ENCODE measurements at regions not wholly inside any gene's neighbourhood (a gene's known extent, or its start where the extent isn't known, plus 50 kb on each side); places are given as distances from the start of the nearest gene placed in this dataset.

DNA sequence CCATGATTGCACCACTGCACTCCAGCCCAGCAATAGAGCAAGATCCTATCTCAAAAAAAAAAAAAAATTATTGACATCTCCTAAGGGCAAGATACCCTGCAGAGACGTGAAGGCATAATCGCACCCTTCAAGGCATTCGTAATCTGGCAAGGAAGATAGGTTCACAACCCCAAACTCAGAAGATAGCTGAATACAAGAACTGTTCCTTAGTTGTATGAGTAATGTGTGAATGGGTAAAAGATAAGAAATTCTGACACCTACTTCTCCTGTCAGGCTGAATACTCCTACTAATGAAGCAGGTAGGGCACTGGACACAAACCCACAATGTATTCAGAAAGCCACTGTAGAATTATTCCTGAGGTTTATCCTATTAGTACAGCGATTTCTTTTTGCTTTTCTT lies 882.4 kb upstream of the AUTS2 start:
- TF ChIP-seq, protein P1, sequence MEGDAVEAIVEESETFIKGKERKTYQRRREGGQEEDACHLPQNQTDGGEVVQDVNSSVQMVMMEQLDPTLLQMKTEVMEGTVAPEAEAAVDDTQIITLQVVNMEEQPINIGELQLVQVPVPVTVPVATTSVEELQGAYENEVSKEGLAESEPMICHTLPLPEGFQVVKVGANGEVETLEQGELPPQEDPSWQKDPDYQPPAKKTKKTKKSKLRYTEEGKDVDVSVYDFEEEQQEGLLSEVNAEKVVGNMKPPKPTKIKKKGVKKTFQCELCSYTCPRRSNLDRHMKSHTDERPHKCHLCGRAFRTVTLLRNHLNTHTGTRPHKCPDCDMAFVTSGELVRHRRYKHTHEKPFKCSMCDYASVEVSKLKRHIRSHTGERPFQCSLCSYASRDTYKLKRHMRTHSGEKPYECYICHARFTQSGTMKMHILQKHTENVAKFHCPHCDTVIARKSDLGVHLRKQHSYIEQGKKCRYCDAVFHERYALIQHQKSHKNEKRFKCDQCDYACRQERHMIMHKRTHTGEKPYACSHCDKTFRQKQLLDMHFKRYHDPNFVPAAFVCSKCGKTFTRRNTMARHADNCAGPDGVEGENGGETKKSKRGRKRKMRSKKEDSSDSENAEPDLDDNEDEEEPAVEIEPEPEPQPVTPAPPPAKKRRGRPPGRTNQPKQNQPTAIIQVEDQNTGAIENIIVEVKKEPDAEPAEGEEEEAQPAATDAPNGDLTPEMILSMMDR (IDR thresholded peaks at IDR 0.05): no peak

DNA sequence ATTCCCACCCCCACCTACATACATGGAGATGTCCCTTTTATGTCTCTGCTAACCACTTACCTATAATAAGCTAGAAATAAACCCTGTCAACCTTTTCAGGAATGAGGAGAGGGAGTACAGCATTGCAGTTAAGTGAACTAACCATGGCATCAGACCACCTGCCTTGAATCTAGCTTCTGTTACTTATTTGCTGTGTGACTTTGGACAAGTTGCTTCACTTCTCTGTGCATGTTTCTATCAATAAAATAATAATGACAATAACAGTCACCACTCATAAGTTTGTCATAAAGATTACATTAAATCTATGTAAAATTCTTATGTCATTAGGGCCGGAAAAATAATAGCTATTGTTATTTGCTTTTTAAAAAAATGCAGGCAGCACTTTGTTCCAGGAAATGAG lies 881.1 kb upstream of the AUTS2 start:
- TF ChIP-seq, protein P1 (IDR thresholded peaks at IDR 0.05): no peak

DNA sequence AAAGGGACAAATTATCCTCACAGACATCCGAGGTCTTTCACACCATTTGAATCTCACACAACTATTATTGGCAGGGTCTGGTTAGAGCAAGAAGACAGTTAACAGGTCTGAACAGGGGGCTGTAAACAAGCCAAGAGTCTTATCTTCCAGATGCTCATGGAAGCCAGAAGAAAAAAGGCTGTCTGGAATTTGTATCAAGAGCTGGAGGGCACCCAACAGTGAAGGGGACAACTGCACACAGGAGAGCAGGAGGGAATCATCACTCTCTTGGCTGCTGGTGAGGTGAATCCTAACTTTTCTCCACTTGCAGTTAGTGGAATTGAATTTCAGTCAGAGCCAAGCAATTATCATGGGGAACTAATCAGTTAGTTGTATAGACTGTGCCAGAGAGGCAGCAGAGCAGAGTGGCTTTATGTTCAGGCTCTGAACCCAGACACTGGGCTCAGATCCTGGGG lies 880.2 kb upstream of the AUTS2 start:
- TF ChIP-seq, protein P1 (IDR thresholded peaks at IDR 0.05): no peak

DNA sequence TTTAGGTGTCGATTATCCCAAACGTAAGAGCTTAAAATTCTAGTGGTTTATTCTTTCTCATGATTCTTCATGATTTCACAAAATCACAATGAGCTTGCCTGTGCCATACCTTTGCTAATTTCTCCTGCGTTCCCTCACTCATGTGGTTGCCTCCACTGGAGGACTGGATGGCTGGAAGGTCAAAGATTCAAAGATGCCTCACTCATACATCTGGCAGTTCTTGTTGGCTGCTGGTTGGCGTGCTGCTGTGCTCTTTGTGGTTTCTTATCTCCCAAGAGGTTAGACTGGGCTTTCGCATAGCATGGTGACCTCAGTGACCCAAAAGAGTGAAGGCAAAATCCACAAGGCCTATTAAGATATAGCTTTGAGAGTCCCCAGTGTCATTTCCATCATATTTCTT lies 877.6 kb upstream of the AUTS2 start:
- TF ChIP-seq, protein P1 (IDR thresholded peaks at IDR 0.05): no peak

DNA sequence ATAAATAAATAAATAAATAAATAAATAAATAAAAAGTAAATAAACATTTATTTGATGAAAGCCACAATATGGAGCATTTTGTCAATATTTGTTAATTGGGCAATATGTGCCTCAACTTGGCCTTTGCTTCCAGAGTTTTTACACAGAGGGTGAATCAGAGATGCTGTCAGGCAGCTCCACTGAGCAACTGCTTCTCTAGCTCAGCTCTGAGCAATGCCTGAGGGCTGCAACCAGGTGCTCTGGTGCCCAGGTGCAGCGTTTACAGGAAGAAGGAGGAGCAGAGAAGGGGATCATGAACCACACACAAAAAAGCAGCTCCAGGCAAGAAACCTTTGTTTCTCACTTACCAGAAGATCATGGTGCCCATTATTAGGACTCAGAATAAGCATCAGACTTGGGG lies 876.2 kb upstream of the AUTS2 start:
- TF ChIP-seq, protein P1 (IDR thresholded peaks at IDR 0.05): no peak

DNA sequence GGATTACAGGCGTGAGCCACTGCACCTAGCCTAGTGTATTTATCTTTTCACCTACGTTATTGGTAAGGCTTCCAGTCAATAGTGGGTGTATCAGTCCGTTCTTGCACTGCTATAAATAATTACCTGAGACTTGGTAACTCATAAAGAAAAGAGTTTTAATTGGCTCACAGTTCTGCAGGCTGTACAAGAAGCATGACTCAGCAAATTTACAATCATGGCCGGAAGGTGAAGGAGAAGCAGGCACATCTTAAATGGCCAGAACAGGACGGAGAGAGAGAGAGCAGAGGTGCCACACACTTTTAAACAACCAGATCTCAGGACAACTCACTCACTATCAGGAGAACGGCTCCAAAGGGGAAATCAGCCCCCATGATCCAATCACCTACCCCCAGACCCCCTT lies 873.3 kb upstream of the AUTS2 start:
- TF ChIP-seq, protein P1 (IDR thresholded peaks at IDR 0.05): no peak

DNA sequence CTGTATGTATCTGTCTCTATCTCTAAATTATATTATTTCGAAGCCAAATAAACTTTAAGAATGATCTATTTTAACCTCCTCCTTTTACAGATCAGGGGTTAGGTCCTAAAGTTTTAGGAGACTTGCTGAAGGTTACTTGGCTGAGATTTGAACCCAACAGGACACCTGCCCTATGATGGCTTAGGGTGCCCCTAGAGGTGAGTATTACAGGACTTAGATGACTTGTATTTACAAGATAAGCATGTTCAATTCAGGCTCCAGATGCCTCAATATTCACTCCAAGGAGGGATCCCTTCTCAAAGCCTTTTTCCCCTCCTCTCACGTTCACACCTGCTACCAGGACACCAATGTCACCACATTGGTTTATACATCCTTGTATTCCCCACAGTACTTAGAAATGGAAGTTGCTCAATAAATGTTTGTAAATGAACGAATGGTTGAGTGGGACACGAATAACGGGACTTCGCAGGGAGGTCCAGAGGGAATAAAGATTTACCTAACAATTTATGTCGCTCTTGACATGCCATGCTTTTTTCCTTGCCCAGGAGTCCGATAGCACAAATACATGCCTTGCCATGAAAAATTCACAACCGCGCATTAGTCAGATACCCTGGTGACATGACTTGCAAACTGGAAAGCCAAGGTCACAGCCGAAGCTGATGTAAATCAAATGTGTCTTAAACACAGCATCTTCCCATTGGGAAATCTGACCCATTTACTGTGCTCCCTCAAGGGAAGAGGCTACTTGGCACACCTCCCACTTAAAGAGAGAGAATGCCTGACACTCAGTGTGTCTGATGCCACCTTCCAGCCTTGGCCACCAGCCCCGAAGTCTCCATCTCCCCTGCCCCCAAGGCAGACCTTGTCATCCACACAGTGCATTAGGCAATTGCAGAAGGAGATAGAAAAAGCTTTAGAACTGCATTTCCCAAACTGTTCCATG lies 872.2 kb upstream of the AUTS2 start:
- TF ChIP-seq, protein P1 (IDR thresholded peaks at IDR 0.05): no peak
